H1 (cell line): ENCODE measurements at regions not wholly inside any gene's neighbourhood (a gene's known extent, or its start where the extent isn't known, plus 50 kb on each side); places are given as distances from the start of the nearest gene placed in this dataset.

Source experiments
- CTCF ChIA-PET: fragments of 300-600 bp; sonication (Branson Sonifier 250); formaldehyde crosslinking; loops from one replicate; lab custom pipeline; 2021; ENCODE audit not compliant: partially characterized antibody; lab: Charles Lee
- POLR2A ChIA-PET: fragments of 300-600 bp; sonication (Branson Sonifier 250); formaldehyde crosslinking; loops from one replicate; lab custom pipeline; 2021; ENCODE audit warnings: inconsistent platforms; ENCODE audit not compliant: partially characterized antibody; lab: Charles Lee
- DNase-seq, 2 experiments: peaks; one replicate each; pipeline versions ENCODE4 v3.0.0 to v3.0.0-alpha.2; 2010 to 2022; ENCODE audit warnings: low spot score in 2 of 2, low read depth in 1 of 2, mixed read lengths in 1 of 2
- FAIRE-seq: peaks from 2 replicates; lab custom pipeline; 2011; peaks lifted over from hg19 to GRCh38; lab: Jason Lieb, UNC
- H2AFZ ChIP-seq: 2 replicates; pipeline ENCODE4 v1.8.1; 2012; ENCODE audit warnings: low read length, inconsistent platforms
- H2AK5ac ChIP-seq: 2 replicates; pipeline ENCODE4 v1.6.1; 2013; ENCODE audit warnings: low read depth, low read length
- H2BK120ac ChIP-seq: replicated peaks from 2 replicates; pipeline ENCODE3; 2013; ENCODE audit warnings: low read depth, low read length, inconsistent platforms
- H2BK12ac ChIP-seq: 2 replicates; pipeline ENCODE4 v1.6.1; 2013; ENCODE audit warnings: low read depth, low read length
- H2BK15ac ChIP-seq: 2 replicates; pipeline ENCODE4 v1.6.1; 2013; ENCODE audit warnings: low read length
- H2BK20ac ChIP-seq: 2 replicates; pipeline ENCODE4 v1.6.1; 2013; ENCODE audit warnings: low read length
- H2BK5ac ChIP-seq: 2 replicates; pipeline ENCODE4 v1.6.1; 2013; ENCODE audit warnings: low read depth, low read length
- H3K14ac ChIP-seq: 2 replicates; pipeline ENCODE4 v1.6.1; 2013; ENCODE audit warnings: inconsistent platforms; ENCODE audit not compliant: insufficient read length
- H3K18ac ChIP-seq: 2 replicates; pipeline ENCODE4 v1.6.1; 2013; ENCODE audit warnings: low read length; ENCODE audit errors: extremely low read depth
- H3K23ac ChIP-seq: 2 replicates; pipeline ENCODE4 v1.6.1; 2013; ENCODE audit warnings: inconsistent platforms; ENCODE audit not compliant: insufficient read length
- H3K23me2 ChIP-seq: 2 replicates; pipeline ENCODE4 v1.6.1; 2013; ENCODE audit warnings: low read depth, low read length
- H3K27ac ChIP-seq: 2 replicates; pipeline ENCODE4 v1.6.1; 2011; ENCODE audit warnings: low read depth, low read length, inconsistent platforms
- H3K27me3 ChIP-seq, 4 experiments: replicated peaks in 1 of 4; 1 replicate in 1 of 4; 2 replicates in 3 of 4; pipeline versions ENCODE4 v1.6.1 to v1.8.1; 2011 to 2013; ENCODE audit warnings: low read length in 3 of 4, mild to moderate bottlenecking in 3 of 4, inconsistent platforms in 2 of 4, mixed read lengths in 2 of 4, moderate library complexity in 1 of 4; ENCODE audit not compliant: control insufficient read depth in 3 of 4, insufficient read depth in 3 of 4; ENCODE audit errors: extremely low read depth in 1 of 4
- H3K36me3 ChIP-seq, 4 experiments: 2 replicates each; pipeline versions ENCODE4 v1.6.1 to v1.8.1; 2011 to 2013; ENCODE audit warnings: mild to moderate bottlenecking in 4 of 4, low read length in 3 of 4, moderate library complexity in 2 of 4, control low read depth in 1 of 4, inconsistent platforms in 1 of 4; ENCODE audit not compliant: insufficient read depth in 4 of 4, control insufficient read depth in 2 of 4
- H3K4ac ChIP-seq: replicated peaks from 2 replicates; pipeline ENCODE3; 2013; ENCODE audit warnings: low read length, low read depth, mixed read lengths, inconsistent platforms; ENCODE audit not compliant: insufficient read length
- H3K4me1 ChIP-seq, 4 experiments: replicated peaks in 1 of 4; 1 replicate in 1 of 4; 2 replicates in 3 of 4; pipeline versions ENCODE4 v1.6.1 to v1.8.1; 2011 to 2013; ENCODE audit warnings: low read length in 3 of 4, inconsistent platforms in 2 of 4, mixed read lengths in 1 of 4; ENCODE audit not compliant: insufficient read depth in 4 of 4, control insufficient read depth in 3 of 4
- H3K4me2 ChIP-seq, 2 experiments: 2 replicates each; pipeline versions ENCODE4 v1.6.1 to v1.8.1; 2011 to 2013; ENCODE audit warnings: low read depth in 2 of 2, low read length in 2 of 2, control low read depth in 1 of 2, inconsistent platforms in 1 of 2, mild to moderate bottlenecking in 1 of 2; ENCODE audit not compliant: insufficient read depth in 1 of 2
- H3K4me3 ChIP-seq, 4 experiments: fragments of 200-600, 300-600 bp in 1 of 4; sonication (generic), shearing (Covaris generic), sonication (Bioruptor Twin) in 1 of 4; 2 replicates each; pipeline versions ENCODE4 v1.5.1 to v1.8.1; 2011 to 2016; ENCODE audit warnings: low read length in 4 of 4, low read depth in 3 of 4, control low read depth in 2 of 4, inconsistent platforms in 2 of 4, mild to moderate bottlenecking in 2 of 4, mixed read lengths in 1 of 4, moderate library complexity in 1 of 4; ENCODE audit not compliant: insufficient read depth in 2 of 4; ENCODE audit errors: extremely low read depth in 1 of 4
- H3K56ac ChIP-seq: replicated peaks from 2 replicates; pipeline ENCODE3; 2013; ENCODE audit warnings: low read depth, mild to moderate bottlenecking, mixed read lengths, low read length, inconsistent platforms; ENCODE audit not compliant: insufficient read length
- H3K79me1 ChIP-seq: 2 replicates; pipeline ENCODE4 v1.6.1; 2013; ENCODE audit warnings: low read depth, low read length, control low read depth
- H3K79me2 ChIP-seq, 2 experiments: 2 replicates each; pipeline versions ENCODE4 v1.6.1 to v1.8.1; 2012 to 2013; ENCODE audit warnings: low read length in 2 of 2, mild to moderate bottlenecking in 2 of 2, inconsistent platforms in 1 of 2; ENCODE audit not compliant: insufficient read depth in 2 of 2, control insufficient read depth in 1 of 2
- H3K9ac ChIP-seq, 4 experiments: replicated peaks in 1 of 4; 1 replicate in 1 of 4; 2 replicates in 3 of 4; pipeline versions ENCODE4 v1.6.1 to v1.8.1; 2011 to 2013; ENCODE audit warnings: low read depth in 3 of 4, low read length in 3 of 4, control low read depth in 2 of 4, mild to moderate bottlenecking in 2 of 4, moderate library complexity in 2 of 4, inconsistent platforms in 1 of 4; ENCODE audit errors: extremely low read depth in 1 of 4
- H3K9me3 ChIP-seq, 2 experiments: 2 replicates each; pipeline versions ENCODE4 v1.6.1 to v1.8.1; 2012 to 2013; ENCODE audit warnings: mild to moderate bottlenecking in 2 of 2, moderate library complexity in 2 of 2, control low read depth in 1 of 2, inconsistent platforms in 1 of 2, low read depth in 1 of 2, low read length in 1 of 2, mixed read lengths in 1 of 2; ENCODE audit not compliant: insufficient read depth in 2 of 2
- H4K20me1 ChIP-seq, 2 experiments: replicated peaks in 1 of 2; 2 replicates each; pipeline versions ENCODE3 to v1.8.1; 2011 to 2013; ENCODE audit warnings: inconsistent platforms in 2 of 2, low read length in 2 of 2, mild to moderate bottlenecking in 1 of 2; ENCODE audit not compliant: insufficient read depth in 2 of 2, control insufficient read depth in 1 of 2
- H4K5ac ChIP-seq: 2 replicates; pipeline ENCODE4 v1.6.1; 2013; ENCODE audit warnings: low read length, low read depth, mixed read lengths, inconsistent platforms; ENCODE audit not compliant: insufficient read length
- H4K8ac ChIP-seq: 2 replicates; pipeline ENCODE4 v1.8.0; 2013; ENCODE audit warnings: mild to moderate bottlenecking, moderate library complexity, low read length, inconsistent platforms; ENCODE audit not compliant: insufficient read depth; ENCODE audit errors: extremely low read depth
- H4K91ac ChIP-seq: replicated peaks from 2 replicates; pipeline ENCODE3; 2013; ENCODE audit warnings: low read length, mixed read lengths, inconsistent platforms; ENCODE audit not compliant: insufficient read length
- CREB1 ChIP-seq: IDR thresholded peaks from 2 replicates; pipeline ENCODE4 v1.6.1; 2012; ENCODE audit warnings: inconsistent platforms
- HDAC2 ChIP-seq, 2 experiments: fragments of 300-600 bp in 1 of 2; sonication (generic) in 1 of 2; IDR thresholded peaks; 2 replicates each; pipeline ENCODE4 v1.6.1; 2011 to 2012; ENCODE audit warnings: low read depth in 2 of 2, low read length in 2 of 2, mild to moderate bottlenecking in 2 of 2, moderate library complexity in 2 of 2, borderline replicate concordance in 1 of 2, inconsistent platforms in 1 of 2
- HDAC6 ChIP-seq: IDR thresholded peaks from one replicate; pipeline ENCODE4 v1.7.1; 2012; ENCODE audit warnings: low read depth, mild to moderate bottlenecking, inconsistent platforms, low read length, moderate library complexity
- KDM1A ChIP-seq: fragments of 200-600, 300-600 bp; sonication (generic); IDR thresholded peaks from 2 replicates; pipeline ENCODE4 v1.7.1; 2016; ENCODE audit warnings: mild to moderate bottlenecking, low read length, borderline replicate concordance
- KDM5A ChIP-seq: fragments of 200-600 bp; IDR thresholded peaks from 2 replicates; pipeline ENCODE4 v1.7.1; 2012; ENCODE audit warnings: mild to moderate bottlenecking, low read length, inconsistent platforms, mixed read lengths
- MAFK ChIP-seq: IDR thresholded peaks from 2 replicates; pipeline ENCODE4 v1.6.1; 2012; ENCODE audit warnings: low read depth, mild to moderate bottlenecking, improper control_type of control experiment, low read length
- MAX ChIP-seq: IDR thresholded peaks from 2 replicates; pipeline ENCODE4 v1.6.1; 2012; ENCODE audit warnings: inconsistent platforms
- POLR2A ChIP-seq, 2 experiments: IDR thresholded peaks; 1 replicate in 1 of 2; 2 replicates in 1 of 2; pipeline ENCODE4 v1.6.1; 2011; ENCODE audit warnings: low read depth in 2 of 2, low read length in 2 of 2, mild to moderate bottlenecking in 2 of 2; ENCODE audit errors: control extremely low read depth in 1 of 2
- RAD21 ChIP-seq, 2 experiments: IDR thresholded peaks in 1 of 2; conservative IDR thresholded peaks in 1 of 2; 2 replicates each; pipeline ENCODE4 v1.6.1; 2011; ENCODE audit warnings: low read depth in 2 of 2, low read length in 2 of 2, improper control_type of control experiment in 1 of 2, inconsistent platforms in 1 of 2, mild to moderate bottlenecking in 1 of 2, moderate library complexity in 1 of 2
- SAP30 ChIP-seq: fragments of 300-600 bp; sonication (generic); IDR thresholded peaks from 2 replicates; pipeline ENCODE4 v1.7.1; 2012; ENCODE audit warnings: low read length, moderate library complexity, mild to moderate bottlenecking, inconsistent platforms; ENCODE audit not compliant: insufficient read depth, insufficient replicate concordance
- SIX5 ChIP-seq: IDR thresholded peaks from 2 replicates; pipeline ENCODE4 v1.6.1; 2011; ENCODE audit warnings: mild to moderate bottlenecking, low read depth, low read length
- SUZ12 ChIP-seq: fragments of 200-600 bp; sonication (generic); IDR thresholded peaks from 2 replicates; pipeline ENCODE4 v1.6.1; 2012; ENCODE audit warnings: mild to moderate bottlenecking, inconsistent platforms, low read length, moderate library complexity, mixed read lengths
- TBP ChIP-seq: IDR thresholded peaks from 2 replicates; pipeline ENCODE4 v1.6.1; 2011; ENCODE audit warnings: low read depth, low read length, improper control_type of control experiment
- WGBS, 2 experiments: shearing (Covaris generic) in 1 of 2; methylation state at CpG; one replicate each; pipeline versions ENCODE4 v1.1.6 to v1.1.7; 2013 to 2015; ENCODE audit warnings: low lambda C conversion rate in 2 of 2, mixed read lengths in 2 of 2, inconsistent platforms in 1 of 2, low coverage in 1 of 2, missing lambda C conversion rate in 1 of 2; ENCODE audit not compliant: insufficient replicate concordance in 2 of 2, insufficient coverage in 1 of 2, insufficient read length in 1 of 2; ENCODE audit errors: extremely low coverage in 1 of 2, missing lambda C conversion rate in 1 of 2; 5-methylcytosine and 5-hydroxymethylcytosine counted together

GRCh38 chr7:10429031-10429430 is 544.6 kb upstream of the PHF14 start (continued):
- TF ChIP-seq KDM5A: no peak

DNA sequence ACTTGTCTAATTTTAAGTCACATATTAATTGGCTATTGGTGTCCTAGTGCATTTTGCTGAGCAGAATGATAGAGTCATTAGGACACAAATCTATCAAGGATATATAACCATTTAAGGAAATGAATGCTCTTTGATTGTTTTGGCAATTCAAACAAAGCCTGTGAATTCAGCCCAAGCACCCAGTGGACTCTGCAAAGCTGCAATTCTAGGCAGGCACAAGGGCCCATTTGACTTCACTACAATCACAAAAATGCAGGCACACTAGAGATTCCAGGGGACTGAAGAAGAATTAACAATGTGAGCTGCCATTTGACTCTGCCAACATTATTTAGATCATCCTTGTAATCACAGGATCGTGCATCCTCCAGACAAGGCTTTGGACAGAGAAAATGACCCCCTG is 544.2 kb upstream of the PHF14 start:
- POLR2A ChIA-PET: no interaction called here
- Histone ChIP-seq H2BK12ac (no peak overlapping the region), H2AFZ (peak overlapping the region; percentile 18; the same call in 1 of the 2 replicates)
- no peak for TF ChIP-seq MAX
- no peak for TF ChIP-seq RAD21 (IDR thresholded peaks at IDR 0.05 in 1 of 2, conservative IDR thresholded peaks at IDR 0.05 in 1 of 2; ENCODE audit: low read depth in 2 of 2, low read length in 2 of 2)
- TF ChIP-seq KDM1A: no peak
- TF ChIP-seq MAFK: no peak
- no peak for TF ChIP-seq CREB1
- no peak for TF ChIP-seq SAP30
- no peak for TF ChIP-seq TBP
- no peak for TF ChIP-seq HDAC2 (IDR thresholded peaks at IDR 0.05; ENCODE audit: borderline replicate concordance in 1 of 2, low read depth in 2 of 2, low read length in 2 of 2)
- TF ChIP-seq POLR2A (IDR thresholded peaks at IDR 0.05; ENCODE audit: control extremely low read depth in 1 of 2, low read depth in 2 of 2, low read length in 2 of 2): no peak
- no peak for TF ChIP-seq HDAC6
- no peak for TF ChIP-seq SUZ12
- no peak for TF ChIP-seq SIX5

More for the DNA sequence above, 544.2 kb upstream of the PHF14 start:
- Histone ChIP-seq H3K18ac (no peak overlapping the region), H3K4me3 (no peak overlapping the region), H3K4me1 (peaks cover 0 to 4% (median 0%) of the 10 kb centered on the region in 4 experiments; a peak in 1 of 7 replicates), H2AK5ac (no peak overlapping the region), H3K27ac (no peak overlapping the region), H3K79me2 (no peaks in the 10 kb centered on the region), H3K36me3 (no peaks in the 10 kb centered on the region), H4K5ac (no peak overlapping the region), H3K23ac (no peak overlapping the region), H3K56ac (no peak overlapping the region), H2BK5ac (no peak overlapping the region), H3K27me3 (no peaks in the 10 kb centered on the region), H4K91ac (no peak overlapping the region), H2BK15ac (no peak overlapping the region), H4K8ac (no peak overlapping the region), H2BK120ac (no peak overlapping the region), H3K4me2 (no peak overlapping the region), H3K9me3 (no peaks in the 10 kb centered on the region), H3K23me2 (no peaks in the 10 kb centered on the region), H3K79me1 (no peaks in the 10 kb centered on the region), H3K4ac (no peak overlapping the region), H3K9ac (no peak overlapping the region), H4K20me1 (no peaks in the 10 kb centered on the region), H3K14ac (no peak overlapping the region), H2BK20ac (no peak overlapping the region)
- FAIRE-seq (no peak), DNase-seq (no peak)
- WGBS, 2 experiments: 94% methylated on average over 1 of the region's 1 CpG; no CpG with 5 or more reads in 1 of the 2 experiments
- CTCF ChIA-PET: no interaction called here
